T-helper 2 cell (primary cell): ENCODE measurements at regions not wholly inside any gene's neighbourhood (a gene's known extent, or its start where the extent isn't known, plus 50 kb on each side); places are given as distances from the start of the nearest gene placed in this dataset.
"Not testable (repeated sequence)": the region's sequence is repeated elsewhere in the genome, so short reads cannot be mapped to it uniquely, and the experiment has no call there.

ENCODE experiments used
- DNase-seq, 5 experiments: peaks; one replicate each; pipeline versions ENCODE4 v3.0.0 to v3.0.0-alpha.2; 2012 to 2022

DNA sequence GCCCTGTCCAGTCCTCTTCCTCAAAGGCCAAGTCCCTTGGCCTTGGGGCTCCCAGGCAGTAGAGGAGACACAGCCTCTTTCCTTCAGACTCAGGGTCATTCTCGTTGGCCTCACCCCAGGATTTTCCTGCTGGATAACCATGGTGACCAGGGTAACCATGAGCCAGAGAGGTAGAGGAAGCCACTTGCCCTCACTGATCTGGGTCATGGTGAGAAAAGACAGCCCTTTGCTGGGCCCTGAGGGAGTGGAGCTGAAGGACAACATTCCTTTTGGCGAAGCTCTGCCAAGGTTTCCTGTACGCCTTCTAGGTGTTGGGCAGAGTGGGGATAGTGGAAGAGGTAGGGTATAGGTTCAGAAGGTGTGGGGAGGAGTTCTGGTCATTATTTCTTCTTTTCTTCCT, 53.1 kb upstream of the WNT4 start:
- DNase-seq = no peak

DNA sequence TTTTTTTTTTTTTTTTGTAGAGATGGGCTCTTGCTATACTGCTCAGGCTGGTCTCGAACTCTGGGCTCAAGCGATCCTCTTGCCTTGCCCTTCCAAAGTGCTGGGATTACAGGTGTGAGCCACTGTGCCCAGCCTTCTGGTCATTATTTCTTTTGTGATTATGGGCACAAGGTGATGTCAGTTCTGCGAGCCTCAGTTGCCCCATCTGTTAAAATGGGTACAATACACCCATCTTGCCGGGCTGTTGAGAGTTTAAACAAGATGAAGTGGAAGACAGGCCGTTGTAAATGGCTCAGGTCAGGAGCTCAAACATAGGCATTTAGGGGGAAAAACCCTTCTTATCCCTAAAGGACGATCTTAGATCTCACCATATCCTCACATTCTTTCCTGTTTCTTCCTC, 53.7 kb upstream of the WNT4 start:
- DNase-seq = no peak

DNA sequence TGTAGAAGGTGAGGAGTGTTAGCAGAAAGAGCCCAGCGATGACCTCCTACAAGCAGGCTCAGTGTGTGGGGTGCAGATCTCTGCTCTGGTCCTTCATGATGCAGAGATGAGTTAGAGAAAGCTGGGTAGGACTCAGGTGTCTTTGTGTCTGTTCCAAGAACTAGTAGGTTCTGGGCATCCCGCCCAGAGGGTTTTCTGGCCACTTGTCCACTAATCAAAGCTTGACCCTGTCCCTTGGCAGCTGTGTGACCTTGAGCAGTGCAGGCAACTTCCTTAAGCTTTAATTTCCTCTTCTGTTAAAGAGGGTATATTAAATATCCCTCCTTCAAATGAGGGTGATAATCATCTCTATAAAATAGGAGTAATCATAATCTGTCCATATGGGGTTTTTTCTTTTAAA, 54.7 kb upstream of the WNT4 start:
- no peak for DNase-seq

DNA sequence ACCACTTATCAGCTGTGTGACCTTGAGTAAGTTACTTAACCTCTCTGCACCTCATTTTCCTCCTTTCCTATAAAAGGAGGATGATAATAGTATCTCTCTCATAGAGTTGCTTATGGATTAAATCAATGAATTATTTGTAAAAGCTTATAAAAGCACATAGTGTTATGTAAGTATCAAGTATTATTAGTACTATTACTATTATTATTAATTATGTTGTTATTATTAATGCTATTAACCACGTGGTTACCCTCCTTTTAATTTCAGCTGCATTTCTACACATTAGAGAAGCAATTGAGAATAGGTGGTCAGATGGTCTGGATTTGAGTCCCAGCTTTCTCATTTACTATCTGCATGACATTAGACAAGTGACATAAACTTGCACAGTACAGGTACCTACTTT, 58.1 kb upstream of the WNT4 start:
- DNase-seq = no peak

DNA sequence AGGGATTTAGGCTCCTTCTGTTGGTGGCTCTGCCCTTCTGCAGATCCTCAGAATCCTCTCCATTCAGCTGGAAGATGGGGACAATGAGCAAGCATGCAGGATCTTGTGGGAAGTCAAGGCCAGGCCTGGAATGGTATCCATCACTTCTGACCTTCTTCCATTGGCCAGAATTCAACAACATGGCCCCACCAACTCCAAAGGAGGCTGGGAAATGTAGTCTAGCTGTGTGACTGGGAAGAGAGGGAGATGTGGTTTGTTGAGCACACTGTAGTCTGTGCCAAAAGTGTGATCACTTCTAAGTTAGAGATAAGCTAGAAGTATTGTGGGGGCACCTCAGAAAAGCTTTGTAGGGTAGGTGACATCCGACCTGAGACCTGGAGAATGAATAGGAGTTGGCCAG, 60.4 kb upstream of the WNT4 start:
- no peak for DNase-seq

DNA sequence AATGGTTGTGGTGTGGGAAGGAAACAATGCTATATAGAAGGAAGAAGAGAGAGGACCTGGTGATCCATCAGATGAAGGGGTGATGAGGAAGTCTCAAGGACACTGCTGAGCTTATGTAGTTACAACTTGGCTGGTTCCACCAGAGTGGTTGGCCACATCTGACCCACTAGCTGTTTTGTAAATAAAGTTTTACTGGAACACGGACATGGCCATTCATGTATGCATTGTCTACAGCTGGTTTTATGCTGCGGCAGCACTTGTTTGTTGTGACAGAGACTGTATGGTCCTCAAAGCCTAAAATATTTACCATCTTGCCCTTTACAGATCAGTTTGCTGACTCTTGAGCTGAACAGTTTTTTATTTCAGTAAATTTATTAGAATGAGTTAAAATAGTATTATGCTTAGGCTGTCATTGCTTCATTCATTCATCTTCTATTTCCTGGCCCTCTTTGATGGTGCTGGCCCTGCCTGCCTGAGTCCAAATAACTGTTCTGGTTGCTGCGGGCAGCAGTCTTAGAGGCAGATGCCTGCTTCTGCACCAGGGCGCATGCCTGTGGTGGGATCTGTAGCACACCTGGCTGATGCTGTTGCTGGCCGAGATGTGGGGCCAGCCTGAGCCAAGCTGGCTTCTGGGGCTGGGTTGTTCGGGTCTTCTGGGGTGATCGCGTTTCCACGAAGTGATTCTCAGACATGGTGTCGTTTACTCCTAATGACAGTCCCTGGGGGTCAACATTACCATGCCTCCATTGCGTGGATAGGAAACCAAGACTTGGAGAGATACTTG, 61.4 kb upstream of the WNT4 start:
- no peak for DNase-seq

DNA sequence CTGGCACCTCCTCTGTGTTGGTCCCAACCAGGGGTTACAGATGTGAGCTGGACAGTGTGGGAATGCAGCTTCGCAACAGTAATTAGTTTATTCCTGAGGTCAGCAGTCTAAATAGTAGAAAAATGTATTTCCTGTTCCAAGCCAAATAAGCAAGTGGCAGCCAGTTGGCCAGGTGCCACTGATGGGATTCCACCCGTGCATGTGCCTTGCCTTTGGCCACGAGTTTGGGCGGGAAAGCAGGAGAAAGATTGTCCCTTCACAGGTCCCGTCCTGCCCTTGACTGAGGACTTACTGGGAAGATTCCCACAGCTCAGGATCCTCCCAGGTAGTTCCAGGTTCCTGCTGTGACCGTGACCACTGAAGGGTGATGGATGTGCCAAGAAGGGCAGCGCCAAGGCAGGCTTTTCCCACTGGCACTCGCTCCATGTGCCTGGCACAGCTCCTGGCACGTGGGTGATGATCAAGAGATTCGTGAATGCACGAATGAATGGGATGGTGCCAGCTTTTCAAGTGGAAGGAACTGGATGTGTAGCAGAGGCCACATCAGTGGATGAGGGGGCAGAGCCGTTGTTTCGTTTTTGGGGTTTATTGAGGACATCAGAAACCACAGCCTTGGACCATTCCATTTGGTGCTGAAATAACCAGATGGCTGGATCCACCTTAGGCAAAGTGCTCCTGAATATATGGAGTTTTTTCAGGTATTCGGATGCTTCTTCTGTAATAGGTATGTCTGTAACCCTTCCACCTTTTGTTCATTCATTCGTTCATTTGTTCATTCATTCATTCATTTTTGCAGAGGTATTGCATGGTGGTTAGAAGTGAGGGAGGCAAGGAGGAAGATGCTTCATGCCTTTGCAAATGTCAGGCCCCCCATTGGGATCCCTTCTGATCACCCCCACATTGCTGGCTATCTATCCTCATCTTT, 62.4 kb upstream of the WNT4 start:
- DNase-seq = no peak

DNA sequence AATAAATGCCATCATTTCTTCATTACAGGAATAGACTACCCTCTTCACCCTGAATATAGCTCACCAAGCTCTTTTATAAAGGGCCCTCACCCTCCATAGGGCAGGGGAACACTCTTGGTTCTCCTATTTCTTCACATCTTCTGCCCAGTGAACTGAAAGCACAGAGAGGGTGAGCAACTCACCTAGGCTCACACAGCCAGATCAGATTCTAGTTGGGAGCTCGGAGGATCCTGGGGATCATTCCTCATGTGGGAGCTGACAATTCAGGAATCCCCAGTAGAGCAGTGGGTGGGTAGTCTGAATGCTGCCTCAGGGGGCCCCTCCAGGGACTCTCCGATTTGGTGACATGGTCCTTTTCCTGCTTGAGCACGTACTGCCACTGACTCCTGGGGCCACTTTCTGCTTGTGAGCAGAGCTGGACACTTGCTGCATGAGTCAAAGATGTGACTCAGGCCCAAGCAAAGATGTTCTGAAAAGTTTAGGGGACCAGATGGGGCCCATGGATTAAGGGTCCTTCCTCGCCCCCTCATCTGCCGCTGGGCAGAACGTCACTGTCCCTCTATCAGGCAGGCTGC, 63.7 kb upstream of the WNT4 start:
- no peak for DNase-seq

DNA sequence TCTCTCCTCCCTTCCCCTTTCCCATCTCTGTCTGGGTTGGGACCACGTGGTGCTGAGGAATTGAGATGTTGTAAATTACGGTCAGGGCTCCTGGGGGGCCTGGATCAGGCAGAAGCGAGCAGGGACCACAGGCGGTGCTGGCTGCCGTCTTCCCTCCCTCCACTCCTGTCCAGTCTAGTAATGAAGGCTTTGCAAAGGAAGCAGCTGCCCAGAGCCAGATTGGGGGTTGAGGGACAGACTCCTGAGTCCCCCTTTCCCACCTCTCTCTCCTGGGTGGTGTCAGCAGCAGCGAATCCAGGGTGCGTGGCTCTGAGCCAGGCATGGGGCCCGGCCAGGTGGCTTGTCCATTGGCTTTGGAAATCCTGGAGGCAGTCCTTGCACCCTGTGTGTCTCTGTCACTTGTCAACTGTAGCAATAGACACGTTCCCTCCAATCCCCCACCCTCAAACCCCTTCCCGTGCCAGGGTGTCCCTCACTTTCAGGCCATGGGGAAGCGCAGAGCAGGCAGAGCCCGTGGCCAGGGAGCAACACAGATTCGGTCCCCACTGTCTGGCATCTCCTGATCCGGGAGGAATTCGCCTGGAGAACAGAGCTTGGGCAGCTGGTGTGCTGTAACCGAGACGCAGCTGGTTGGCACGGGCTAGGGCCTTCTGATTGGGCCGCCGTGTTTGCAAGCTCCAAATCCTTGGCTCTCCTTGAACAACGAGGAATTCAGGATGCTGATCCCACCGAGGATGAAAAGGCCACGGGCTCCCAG, 64.8 kb upstream of the WNT4 start:
- no peak for DNase-seq

DNA sequence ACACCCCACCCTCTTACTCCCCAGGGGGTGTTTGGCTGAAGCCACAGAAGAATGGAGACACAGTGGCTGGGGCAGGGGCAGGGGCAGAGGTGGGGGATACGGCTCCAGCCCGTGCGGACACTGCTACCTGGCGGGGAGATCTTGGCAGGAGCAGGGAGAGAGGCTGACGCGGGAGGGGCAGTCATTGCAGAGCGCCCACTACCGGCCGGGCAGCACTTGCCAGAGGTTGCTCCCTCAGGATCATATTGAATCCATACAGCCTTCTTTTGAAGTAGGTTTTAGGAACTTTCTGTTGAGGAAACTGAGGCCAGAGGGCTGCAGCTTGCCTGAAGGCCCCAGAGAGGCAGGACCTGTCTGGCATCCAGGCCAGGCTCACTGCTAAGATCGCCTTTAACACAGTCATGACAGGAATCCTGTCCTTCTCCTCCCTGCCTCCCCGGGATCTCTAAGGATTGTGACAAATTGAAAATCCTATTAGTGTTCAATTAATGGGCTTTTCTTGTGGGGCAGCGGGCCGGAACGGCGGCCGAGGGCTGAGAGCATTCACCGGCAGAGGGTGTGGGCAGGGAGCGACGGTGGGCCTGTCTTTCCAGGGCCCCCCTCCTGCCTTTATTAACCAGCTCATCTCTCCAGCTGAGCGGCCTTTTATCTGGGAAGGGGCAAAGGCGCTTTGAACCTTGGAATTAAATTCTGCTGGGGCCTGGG, 65.5 kb upstream of the WNT4 start:
- no peak for DNase-seq

DNA sequence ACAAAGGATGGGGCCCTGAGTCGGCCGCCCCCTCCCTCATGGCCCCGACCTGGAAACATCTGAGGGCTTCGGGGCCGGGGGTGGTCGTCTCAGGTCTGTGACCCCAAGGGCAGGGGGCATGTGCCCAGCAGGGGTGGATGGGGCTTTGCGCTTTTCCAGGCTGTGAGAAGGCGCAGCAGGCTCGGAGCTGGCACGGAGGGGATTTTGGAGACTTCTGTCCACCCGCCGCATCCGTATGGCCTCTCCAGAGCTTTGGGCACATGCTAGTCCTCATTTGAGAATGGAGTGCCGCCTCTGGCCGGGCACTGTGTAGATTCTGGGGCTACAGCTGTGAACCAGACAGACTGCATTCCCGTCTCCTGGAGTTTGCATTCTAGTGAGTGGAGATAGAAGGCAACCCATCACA, 66.1 kb upstream of the WNT4 start:
- no peak for DNase-seq

DNA sequence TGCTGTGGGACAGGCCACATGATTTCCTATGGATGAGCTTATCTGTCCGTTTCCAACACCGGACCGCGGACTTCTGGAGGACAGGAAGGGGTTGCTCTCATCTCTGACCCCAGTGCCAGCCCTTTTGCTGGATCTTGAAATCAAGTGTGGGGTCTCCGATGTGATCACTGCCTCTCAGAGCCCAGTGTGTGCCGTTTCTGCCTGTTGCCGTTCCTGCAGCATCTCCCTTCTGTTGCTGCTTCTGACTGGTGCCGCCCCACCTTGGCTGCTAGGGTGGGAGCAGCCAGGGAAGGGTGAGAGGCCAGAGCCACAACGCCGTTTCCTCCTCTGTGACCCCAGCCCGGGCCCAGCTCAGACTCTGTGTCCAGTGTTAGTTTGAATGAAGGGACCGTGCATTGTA, 67.3 kb upstream of the WNT4 start:
- no peak for DNase-seq

DNA sequence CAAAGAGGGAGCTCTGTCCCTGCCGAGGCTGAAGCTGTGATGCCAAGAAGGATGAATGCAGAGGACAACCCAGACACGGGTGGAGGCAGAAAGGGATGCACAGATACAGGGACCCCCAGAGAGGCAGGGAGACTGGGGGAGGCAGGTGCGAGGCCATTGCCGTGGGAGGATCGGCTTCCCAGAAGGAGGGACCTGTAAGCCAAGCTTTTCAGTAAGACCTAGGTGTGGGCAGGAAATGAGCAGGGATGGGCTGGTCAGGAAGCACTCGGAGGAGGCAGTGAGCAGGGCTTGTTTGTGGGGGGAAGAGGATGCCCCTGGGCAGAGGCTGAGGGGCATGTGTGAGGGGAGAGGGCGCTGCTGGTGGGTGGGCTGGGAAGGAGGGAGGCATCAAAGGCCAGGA, 67.7 kb upstream of the WNT4 start:
- no peak for DNase-seq

DNA sequence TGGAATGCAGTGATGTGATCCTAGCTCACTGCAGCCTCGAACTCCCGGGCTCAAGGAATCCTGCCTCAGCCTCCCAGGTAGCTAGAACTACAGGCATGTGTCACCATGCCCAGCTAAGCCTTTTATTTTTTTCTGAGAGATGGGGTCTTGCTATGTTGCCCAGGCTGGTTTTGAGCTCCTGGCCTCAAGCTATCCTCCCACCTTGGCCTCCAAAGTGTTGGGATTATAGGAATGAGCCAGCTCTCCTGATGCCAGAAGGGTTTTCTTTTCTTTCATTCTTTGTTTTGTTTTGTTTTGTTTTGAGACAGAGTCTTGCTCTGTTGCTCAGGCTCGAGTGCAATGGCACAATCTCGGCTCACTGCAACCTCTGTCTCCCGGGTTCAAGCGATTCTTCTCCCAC, 68.6 kb upstream of the WNT4 start:
- DNase-seq = not testable (repeated sequence)

DNA sequence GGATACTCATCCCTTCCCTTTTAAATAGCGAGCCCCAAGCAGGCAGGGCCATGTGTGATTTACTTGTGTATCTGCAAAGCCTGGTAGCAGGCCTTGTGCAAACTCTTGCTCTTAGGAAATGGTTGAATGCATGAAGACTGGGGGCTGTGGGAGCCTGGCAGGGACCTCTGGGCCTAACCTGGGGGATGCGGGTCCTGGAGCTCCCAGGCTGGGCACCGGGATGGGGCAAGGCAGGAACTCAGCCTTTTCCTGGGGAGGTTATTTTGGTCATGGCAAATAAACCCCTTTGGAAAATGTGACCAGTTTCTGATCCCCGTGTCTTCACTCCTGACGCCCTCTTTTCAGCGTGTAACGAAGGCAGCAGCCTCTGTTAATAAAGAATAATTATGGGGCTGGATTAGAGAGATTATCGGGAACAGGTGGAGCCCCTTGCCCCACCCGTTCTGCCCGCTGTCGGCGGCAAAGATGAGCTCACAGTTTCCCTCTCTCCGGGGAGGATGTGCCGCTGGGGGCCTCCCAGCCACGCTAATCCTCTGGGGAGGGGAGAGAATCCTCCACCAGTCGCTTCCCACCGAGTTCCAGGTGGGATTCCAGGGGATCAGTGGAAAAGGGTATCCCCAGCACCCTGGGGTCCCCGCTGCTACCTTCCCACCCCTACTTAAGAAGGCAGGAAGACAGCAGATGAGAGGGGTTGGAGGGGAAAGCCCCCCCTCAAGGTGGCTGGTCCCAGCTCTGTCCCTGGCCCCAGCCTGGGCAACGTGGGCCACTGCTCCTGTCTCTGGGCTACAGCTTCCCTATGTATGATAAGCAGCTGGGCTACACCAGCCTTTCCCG, 69.7 kb upstream of the WNT4 start:
- no peak for DNase-seq

DNA sequence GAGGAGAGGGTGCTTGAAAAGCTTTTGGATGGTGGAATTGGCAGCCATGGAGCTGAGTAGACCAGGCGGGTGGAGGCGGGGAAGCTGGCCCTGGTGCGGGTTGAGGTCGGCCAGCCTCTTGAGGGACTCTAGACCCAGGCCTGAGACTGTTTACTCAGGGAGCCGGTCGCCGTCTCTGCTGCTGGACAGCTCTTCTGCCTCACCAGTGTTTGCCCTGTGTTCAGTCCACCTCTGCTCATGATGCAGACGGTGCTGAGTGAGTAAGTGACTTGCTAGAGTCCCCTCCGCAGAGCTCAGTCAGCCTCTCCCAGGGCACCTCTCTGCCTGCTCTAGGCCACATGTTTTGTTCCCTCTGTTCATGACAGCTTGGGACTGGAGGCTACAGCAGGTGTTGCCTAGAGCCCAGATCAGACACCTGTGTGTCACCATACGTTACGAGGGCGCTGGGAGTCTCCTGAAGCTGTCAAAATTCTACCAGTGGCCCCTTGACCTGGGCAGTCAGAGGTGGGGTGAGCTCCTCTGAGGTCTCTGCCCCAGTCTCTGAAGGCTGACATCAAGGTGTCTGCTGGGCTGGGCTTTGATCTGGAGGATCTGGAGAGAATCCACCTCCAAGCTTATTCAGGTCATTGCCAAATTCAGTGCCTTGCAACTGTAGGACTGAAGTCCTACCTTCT, 73.5 kb upstream of the WNT4 start:
- DNase-seq = no peak

DNA sequence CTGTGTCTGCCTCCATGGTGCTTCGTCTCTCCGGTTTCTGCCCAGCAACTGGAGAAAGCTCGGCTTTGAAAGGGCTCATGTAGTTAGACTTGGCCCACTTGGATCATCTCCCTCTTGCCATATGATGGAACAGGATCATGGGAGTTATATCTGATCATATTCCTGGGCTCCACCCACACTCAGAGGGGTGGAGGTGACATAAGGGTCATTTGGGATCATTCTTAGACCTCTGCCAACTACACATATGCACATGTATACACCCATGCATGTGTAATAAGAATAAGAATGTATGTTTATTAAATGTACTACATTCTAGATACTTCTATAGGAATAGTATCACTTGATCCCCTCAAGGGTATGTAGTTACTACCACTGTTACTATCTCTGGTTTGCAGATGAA, 74.1 kb upstream of the WNT4 start:
- no peak for DNase-seq

DNA sequence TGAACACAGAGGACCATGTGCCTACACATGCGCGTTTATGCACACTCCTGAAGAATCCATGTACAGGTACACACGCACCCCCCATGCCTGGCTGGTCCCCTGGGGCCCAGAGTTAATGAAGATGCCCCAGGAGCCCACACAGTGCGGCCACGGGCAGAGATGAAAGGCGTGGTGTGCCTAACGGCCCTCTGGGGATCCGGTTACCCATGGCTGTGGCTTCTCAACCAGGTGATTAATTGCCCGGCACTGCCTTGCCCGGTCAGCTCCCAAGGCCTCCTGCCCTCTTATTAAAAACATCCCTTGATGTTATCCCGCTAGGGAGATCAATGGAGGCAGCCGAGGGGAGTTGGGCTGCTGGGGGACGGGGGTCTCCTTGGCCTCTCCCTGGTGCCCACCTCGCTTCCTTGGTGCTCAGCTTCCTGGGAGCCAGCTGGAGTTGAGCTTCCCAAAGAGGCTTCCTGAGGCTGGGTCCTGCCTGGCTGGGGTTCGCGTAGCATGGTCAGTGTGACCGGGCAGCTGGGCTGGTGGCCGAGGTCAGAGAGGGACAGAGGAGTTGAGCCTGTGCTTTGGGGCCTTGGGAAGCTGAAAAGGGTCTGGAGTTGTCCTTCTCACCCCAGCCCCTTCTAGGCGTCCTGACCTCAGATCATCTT, 75.0 kb upstream of the WNT4 start:
- DNase-seq = no peak

DNA sequence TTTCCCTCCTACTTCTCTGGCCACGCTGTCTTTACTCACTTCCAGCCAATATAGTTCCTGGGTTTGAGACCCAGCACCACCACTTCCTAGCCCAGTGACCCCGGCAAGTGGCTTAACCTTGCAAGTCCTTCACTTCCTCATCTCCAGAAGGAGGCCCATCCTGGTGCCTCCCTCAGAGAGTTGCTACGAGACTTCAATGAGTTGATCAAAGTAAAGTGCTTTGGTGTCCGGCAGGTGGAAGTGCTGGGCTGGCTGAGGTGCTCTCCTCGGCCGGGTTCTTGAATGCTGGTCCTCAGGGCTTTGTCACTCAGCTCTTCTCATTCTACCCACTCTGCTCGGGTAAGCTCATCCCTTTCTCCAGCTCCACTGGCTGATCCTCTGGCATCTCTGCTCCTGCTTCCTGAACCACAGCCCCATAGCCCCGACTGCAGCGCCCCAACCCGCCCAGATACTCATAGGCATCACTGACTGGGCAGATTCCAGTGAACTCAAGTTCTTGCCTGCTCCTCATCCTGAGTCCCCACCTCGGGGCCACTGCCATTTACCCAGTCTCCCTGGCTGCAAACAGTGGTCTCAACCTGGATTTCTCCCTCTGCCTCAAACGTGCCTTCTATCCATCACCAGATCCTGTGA, 75.8 kb upstream of the WNT4 start:
- no peak for DNase-seq
